ENCODE measurements at regions not wholly inside any gene's neighbourhood (a gene's known extent, or its start where the extent isn't known, plus 50 kb on each side); places are given as distances from the start of the nearest gene placed in this dataset.

- TF ChIP-seq REST (IDR thresholded peaks at IDR 0.05; ENCODE audit: insufficient replicate concordance, low read depth): no peak
- no peak for TF ChIP-seq GABPA (IDR thresholded peaks at IDR 0.05; ENCODE audit: low read depth)
- TF ChIP-seq CTCF (IDR thresholded peaks at IDR 0.05; ENCODE audit: insufficient read depth, low read length): no peak
- no peak for TF ChIP-seq POLR2AphosphoS5 (IDR thresholded peaks at IDR 0.05; ENCODE audit: low read depth)
Measured at GRCh38 chr2:41040782-41041520, 589.1 kb upstream of the SLC8A1 start.

Measured in HL-60 (cell line).